ENCODE measurements at regions not wholly inside any gene's neighbourhood (a gene's known extent, or its start where the extent isn't known, plus 50 kb on each side); places are given as distances from the start of the nearest gene placed in this dataset.

DNA sequence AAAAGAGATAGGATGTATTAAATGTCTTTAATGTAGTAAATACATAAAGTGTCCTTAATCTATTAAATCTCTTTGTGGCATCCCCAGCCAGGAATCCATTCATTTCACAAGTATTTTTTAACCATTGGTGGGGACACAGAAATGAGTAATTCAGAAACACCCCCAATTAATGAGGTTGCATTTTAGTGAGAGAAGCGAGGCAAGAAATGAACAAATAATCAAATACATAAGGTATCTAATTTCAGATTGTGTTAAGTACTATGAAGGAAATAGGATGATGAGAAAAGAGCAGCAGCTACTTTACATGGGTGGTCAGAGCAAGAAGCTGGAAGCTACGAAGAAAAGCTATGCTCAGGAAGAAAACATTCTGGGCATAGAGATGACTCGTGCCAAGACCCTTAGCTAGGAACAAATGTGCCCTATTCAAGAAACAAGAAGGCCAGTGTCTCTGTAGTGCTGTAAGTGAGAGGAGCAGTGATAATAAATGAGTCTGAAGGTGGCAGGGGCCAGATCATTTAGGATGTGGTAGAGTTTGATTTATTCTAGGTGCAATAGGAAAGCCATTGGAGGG, 60.5 kb upstream of the IGF1 start:
- H3K27ac ChIP-seq, result no peak overlapping the region

DNA sequence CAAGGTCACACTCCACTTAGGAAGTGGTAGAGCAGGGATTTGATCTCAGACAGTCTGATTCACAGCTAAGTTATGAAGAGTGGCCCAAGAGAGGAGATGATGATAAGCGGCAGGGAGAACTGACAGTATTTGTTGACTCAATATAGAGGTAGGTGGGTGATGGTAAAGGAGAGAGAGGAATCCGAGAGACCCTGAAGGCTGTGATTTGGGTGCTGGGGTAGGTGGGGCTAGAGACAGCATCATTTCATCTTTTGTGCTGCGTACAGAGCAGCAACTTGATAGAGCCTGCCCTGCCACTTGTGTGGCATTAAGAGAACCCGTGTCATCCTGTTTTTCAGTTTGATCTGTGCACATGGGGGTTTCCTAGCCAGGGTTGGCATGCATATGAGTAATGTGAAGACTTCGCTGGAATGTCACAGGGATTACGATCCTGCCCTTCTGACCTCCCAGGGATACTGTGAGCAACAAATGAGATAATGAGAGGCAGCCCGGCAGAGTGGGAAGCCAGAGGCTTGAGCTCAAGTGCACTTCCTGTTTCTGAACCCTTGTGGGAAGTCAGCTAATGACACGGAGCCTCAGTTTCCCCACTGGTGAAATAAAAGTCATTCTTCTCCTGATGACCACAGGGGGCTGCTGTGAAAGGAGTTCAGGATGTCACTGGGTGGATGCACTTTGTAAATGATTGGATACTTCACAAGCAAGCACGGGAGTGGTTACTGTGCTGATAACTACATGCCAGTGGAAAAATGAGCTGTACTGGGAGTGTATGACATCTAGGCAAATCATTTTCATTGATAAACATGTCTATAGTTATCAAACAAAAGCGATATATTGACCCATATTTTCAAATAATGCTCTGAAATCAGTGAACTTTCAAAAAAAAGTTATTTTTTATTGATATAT, 59.5 kb upstream of the IGF1 start:
- no peaks in the 10 kb centered on the region for H3K27me3 ChIP-seq
- TF ChIP-seq, protein P1, sequence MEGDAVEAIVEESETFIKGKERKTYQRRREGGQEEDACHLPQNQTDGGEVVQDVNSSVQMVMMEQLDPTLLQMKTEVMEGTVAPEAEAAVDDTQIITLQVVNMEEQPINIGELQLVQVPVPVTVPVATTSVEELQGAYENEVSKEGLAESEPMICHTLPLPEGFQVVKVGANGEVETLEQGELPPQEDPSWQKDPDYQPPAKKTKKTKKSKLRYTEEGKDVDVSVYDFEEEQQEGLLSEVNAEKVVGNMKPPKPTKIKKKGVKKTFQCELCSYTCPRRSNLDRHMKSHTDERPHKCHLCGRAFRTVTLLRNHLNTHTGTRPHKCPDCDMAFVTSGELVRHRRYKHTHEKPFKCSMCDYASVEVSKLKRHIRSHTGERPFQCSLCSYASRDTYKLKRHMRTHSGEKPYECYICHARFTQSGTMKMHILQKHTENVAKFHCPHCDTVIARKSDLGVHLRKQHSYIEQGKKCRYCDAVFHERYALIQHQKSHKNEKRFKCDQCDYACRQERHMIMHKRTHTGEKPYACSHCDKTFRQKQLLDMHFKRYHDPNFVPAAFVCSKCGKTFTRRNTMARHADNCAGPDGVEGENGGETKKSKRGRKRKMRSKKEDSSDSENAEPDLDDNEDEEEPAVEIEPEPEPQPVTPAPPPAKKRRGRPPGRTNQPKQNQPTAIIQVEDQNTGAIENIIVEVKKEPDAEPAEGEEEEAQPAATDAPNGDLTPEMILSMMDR (IDR thresholded peaks at IDR 0.05; ENCODE audit: low read depth, low read length), result no peak
- H3K4me3 ChIP-seq, result no peak overlapping the region
- H3K36me3 ChIP-seq, result no peaks in the 10 kb centered on the region
- peak; percentile 7 to 53 for DNase-seq (ENCODE audit: low read depth in 1 of 2, low spot score in 1 of 2)
- no peaks in the 10 kb centered on the region for H3K4me1 ChIP-seq (ENCODE audit: low read depth)
- H3K27ac ChIP-seq, result no peak overlapping the region
- no peaks in the 10 kb centered on the region for H3K9me3 ChIP-seq (ENCODE audit: low read depth)

More for the DNA sequence above, 60.5 kb upstream of the IGF1 start:
- Histone ChIP-seq H3K9me3 (ENCODE audit: low read depth) (no peaks in the 10 kb centered on the region), H3K4me1 (ENCODE audit: low read depth) (no peaks in the 10 kb centered on the region), H3K36me3 (no peaks in the 10 kb centered on the region), H3K4me3 (no peak overlapping the region), H3K27me3 (no peaks in the 10 kb centered on the region)
- no peak for DNase-seq (ENCODE audit: low read depth in 1 of 2, low spot score in 1 of 2)
- TF ChIP-seq, protein P1 (IDR thresholded peaks at IDR 0.05; ENCODE audit: low read depth, low read length), result no peak

DNA sequence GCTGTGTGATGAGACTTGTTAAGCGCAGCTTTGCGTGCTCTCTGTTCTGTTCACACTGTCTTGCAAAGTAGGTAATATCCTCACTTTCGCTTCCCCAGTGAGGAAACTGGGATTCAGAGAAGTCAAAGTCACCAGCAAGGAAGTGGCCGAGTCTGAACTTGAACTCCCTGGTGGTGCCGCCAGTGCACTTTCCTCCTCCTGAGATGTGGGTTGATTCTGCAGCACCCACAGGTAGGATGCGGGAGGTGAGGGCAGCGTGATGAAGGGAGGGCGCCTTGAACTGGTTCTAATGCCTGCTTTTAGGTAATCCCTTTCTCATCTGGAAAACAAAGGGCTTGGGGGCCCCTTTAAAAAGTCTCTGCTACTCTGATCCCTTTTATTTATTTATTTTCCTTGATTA, 54.9 kb upstream of the IGF1 start:
- H3K27me3 ChIP-seq, result no peaks in the 10 kb centered on the region
- H3K9me3 ChIP-seq (ENCODE audit: low read depth), result no peaks in the 10 kb centered on the region
- H3K4me1 ChIP-seq (ENCODE audit: low read depth), result no peaks in the 10 kb centered on the region
- no peak overlapping the region for H3K4me3 ChIP-seq
- DNase-seq (ENCODE audit: low read depth in 1 of 2, low spot score in 1 of 2), result no peak
- TF ChIP-seq, protein P1 (IDR thresholded peaks at IDR 0.05; ENCODE audit: low read depth, low read length), result no peak
- H3K36me3 ChIP-seq, result no peaks in the 10 kb centered on the region
- H3K27ac ChIP-seq, result no peak overlapping the region

DNA sequence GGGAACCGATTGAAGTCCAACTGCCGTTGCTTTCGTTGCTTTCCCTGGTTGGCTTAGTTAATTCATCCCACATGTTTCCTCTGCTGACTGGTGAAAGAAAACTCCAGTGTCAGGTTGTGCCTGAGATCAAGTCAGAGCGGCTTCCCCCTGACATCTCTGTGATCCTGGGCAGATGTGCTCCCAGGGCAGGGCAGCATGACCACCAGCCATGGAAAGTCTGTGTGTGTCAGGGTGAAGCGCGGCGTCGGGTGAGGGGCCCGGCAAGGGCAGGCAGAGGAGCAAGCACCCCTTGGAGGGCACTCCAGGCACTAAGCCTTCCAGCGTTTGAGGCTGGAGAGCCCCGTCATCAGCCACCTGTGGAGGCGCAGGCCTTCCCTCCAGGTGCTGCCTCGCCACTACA, 54.5 kb upstream of the IGF1 start:
- Histone ChIP-seq H3K9me3 (ENCODE audit: low read depth) (no peaks in the 10 kb centered on the region), H3K36me3 (no peaks in the 10 kb centered on the region), H3K4me1 (ENCODE audit: low read depth) (no peaks in the 10 kb centered on the region), H3K4me3 (no peak overlapping the region), H3K27ac (no peak overlapping the region), H3K27me3 (no peaks in the 10 kb centered on the region)
- TF ChIP-seq, protein P1 (IDR thresholded peaks at IDR 0.05; ENCODE audit: low read depth, low read length), result no peak
- no peak for DNase-seq (ENCODE audit: low read depth in 1 of 2, low spot score in 1 of 2)

DNA sequence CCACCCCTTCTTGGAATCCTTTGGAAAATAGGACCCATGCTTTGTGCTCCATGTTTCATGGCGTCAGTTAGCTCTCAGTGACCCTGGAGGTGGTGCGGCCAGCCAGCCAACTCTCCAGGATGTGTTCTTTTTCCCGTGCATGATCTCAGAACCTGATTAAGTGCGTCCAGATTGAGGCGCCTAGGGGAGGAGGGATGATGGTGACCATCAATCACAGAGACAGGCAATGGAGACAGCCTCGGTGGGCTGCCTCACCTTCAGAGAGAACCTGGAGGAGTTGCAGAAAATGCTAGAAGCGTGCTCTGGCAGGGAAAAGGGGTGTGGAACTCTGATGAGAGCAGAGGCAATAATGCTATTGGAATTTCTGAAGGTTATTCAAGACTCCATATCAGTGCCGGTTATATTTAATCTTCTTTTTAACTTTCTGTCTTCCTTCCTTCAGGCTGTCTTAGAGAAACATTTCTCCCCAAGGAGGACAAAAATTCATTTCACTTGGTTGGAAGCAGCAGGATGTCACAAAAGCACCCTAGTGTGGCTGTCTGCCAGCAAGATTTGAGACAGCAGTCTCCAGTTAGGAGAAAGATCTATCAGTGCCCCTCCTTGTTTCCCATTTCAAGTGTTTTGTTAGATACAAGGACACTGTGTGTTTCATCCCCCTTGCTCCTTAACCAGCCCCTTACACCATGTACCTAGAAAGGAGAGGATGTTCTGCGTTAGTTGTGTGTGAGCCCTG, 53.3 kb upstream of the IGF1 start:
- no peaks in the 10 kb centered on the region for H3K9me3 ChIP-seq (ENCODE audit: low read depth)
- TF ChIP-seq, protein P1 (IDR thresholded peaks at IDR 0.05; ENCODE audit: low read depth, low read length), result no peak
- no peak overlapping the region for H3K4me3 ChIP-seq
- H3K27me3 ChIP-seq, result no peaks in the 10 kb centered on the region
- H3K27ac ChIP-seq, result no peak overlapping the region
- H3K4me1 ChIP-seq (ENCODE audit: low read depth), result no peaks in the 10 kb centered on the region
- no peaks in the 10 kb centered on the region for H3K36me3 ChIP-seq
- DNase-seq (ENCODE audit: low read depth in 1 of 2, low spot score in 1 of 2), result no peak

Data from cardiac muscle cell (in vitro differentiated cells and primary cell).